DND-41 (cell line): ENCODE measurements at regions not wholly inside any gene's neighbourhood (a gene's known extent, or its start where the extent isn't known, plus 50 kb on each side); places are given as distances from the start of the nearest gene placed in this dataset.

Experiments used
- ATAC-seq: fragments of 200-7000 bp; cut with Tn5 transposase; 3 replicates; pipeline ENCODE4 v1.9.1; 2021; ENCODE audit warnings: low read depth; ENCODE audit not compliant: insufficient read depth
- DNase-seq: peaks from one replicate; pipeline ENCODE4 v3.0.0-alpha.2; 2020
- H2AFZ ChIP-seq: 2 replicates; pipeline ENCODE4 v1.6.0; 2012; ENCODE audit warnings: low read depth, low read length
- H3K27ac ChIP-seq: 2 replicates; pipeline ENCODE4 v1.5.1; 2012; ENCODE audit warnings: low read length, inconsistent platforms
- H3K27me3 ChIP-seq: fragments of 200-600 bp; sonication (generic); 2 replicates; pipeline ENCODE4 v1.6.0; 2012; ENCODE audit warnings: low read length, mild to moderate bottlenecking, inconsistent platforms; ENCODE audit not compliant: insufficient read depth, poor library complexity
- H3K36me3 ChIP-seq: 2 replicates; pipeline ENCODE4 v1.5.1; 2012; ENCODE audit warnings: low read length, inconsistent platforms; ENCODE audit not compliant: insufficient read depth
- H3K4me1 ChIP-seq: 2 replicates; pipeline ENCODE4 v1.5.1; 2012; ENCODE audit warnings: mild to moderate bottlenecking, low read length; ENCODE audit not compliant: insufficient read depth
- H3K4me2 ChIP-seq: 2 replicates; pipeline ENCODE4 v1.6.0; 2012; ENCODE audit warnings: mild to moderate bottlenecking, moderate library complexity, low read length, inconsistent platforms; ENCODE audit not compliant: insufficient read depth
- H3K4me3 ChIP-seq, 2 experiments: fragments of 200-600 bp in 1 of 2; shearing (Covaris generic) in 1 of 2; 2 replicates each; pipeline ENCODE4 v1.5.1; 2012 to 2016; ENCODE audit warnings: inconsistent platforms in 2 of 2, low read length in 2 of 2, mild to moderate bottlenecking in 2 of 2, low read depth in 1 of 2, moderate library complexity in 1 of 2
- H3K79me2 ChIP-seq: 2 replicates; pipeline ENCODE4 v1.6.0; 2012; ENCODE audit warnings: low read length, inconsistent platforms; ENCODE audit not compliant: insufficient read depth
- H3K9ac ChIP-seq: 2 replicates; pipeline ENCODE4 v1.6.0; 2012; ENCODE audit warnings: low read depth, mild to moderate bottlenecking, inconsistent platforms, low read length, moderate library complexity
- H3K9me3 ChIP-seq: 2 replicates; pipeline ENCODE4 v1.5.1; 2012; ENCODE audit warnings: low read length, moderate library complexity, mild to moderate bottlenecking, inconsistent platforms; ENCODE audit not compliant: insufficient read depth, severe bottlenecking
- H4K20me1 ChIP-seq: 2 replicates; pipeline ENCODE4 v1.6.0; 2012; ENCODE audit warnings: low read length; ENCODE audit not compliant: insufficient read depth
- CTCF ChIP-seq: IDR thresholded peaks from 2 replicates; pipeline ENCODE4 v1.5.1; 2012; ENCODE audit warnings: borderline replicate concordance, low read length, moderate library complexity, mild to moderate bottlenecking; ENCODE audit not compliant: poor library complexity, severe bottlenecking; ENCODE audit errors: extremely low read depth
- EZH2 ChIP-seq: IDR thresholded peaks from 3 replicates; pipeline ENCODE4 v1.6.1; 2012; ENCODE audit warnings: borderline replicate concordance, low read depth, mild to moderate bottlenecking, moderate library complexity, low read length, inconsistent platforms; ENCODE audit not compliant: severe bottlenecking

DNA sequence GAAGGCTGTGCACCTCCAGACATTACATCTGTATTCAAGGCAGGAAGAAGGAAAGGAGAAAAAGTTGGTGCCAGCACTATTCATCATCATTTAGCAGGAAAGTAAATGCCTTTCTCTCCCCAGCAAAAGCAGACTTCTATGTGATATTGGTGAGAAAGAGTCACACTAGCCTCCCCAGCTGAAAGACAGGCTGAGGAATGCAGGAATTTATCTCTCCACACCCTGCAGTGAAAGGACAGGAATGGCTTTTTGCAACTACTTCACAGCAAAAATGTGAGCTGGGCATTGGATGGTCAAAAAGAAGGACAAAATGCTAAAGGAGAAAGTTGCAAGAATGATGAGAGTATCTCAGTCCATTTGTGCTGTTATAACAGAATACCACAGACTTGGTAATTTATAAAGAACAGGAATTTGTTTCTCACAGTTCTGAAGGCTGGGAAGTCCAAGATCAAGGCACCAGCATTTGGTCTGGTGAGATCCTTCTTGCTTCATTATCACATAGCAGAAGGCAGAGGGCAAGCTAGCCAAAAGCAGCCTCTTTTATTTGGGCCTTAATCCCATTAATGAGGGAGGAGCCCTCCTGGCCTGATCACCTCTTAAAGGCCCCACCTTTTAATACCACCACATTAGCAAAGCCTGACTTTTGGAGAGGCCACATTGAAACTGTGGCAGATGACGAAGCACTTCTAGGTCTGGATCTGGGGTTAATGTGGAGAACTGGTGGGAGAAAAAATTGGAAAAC is 388.1 kb upstream of the SLC14A2 start:
- Histone ChIP-seq H3K9ac (no peak overlapping the region), H3K36me3 (no peaks in the 10 kb centered on the region), H3K4me3 (no peak overlapping the region), H3K9me3 (no peaks in the 10 kb centered on the region), H2AFZ (no peak overlapping the region), H3K4me1 (no peaks in the 10 kb centered on the region), H3K27ac (no peak overlapping the region), H3K27me3 (no peaks in the 10 kb centered on the region), H3K4me2 (no peak overlapping the region), H3K79me2 (no peaks in the 10 kb centered on the region), H4K20me1 (no peaks in the 10 kb centered on the region)
- TF ChIP-seq EZH2: no peak
- TF ChIP-seq CTCF: no peak
- ATAC-seq (no peak), DNase-seq (no peak)

- H3K79me2 ChIP-seq: no peaks in the 10 kb centered on the region
- H3K4me2 ChIP-seq: no peak overlapping the region
- no peaks in the 10 kb centered on the region for H3K9me3 ChIP-seq
- no peak overlapping the region for H3K27ac ChIP-seq
- no peaks in the 10 kb centered on the region for H3K36me3 ChIP-seq
- H3K27me3 ChIP-seq: no peaks in the 10 kb centered on the region
- TF ChIP-seq CTCF (no peak), EZH2 (no peak)
- no peak overlapping the region for H3K9ac ChIP-seq
- ATAC-seq (no peak), DNase-seq (no peak)
- no peaks in the 10 kb centered on the region for H3K4me1 ChIP-seq
- no peak overlapping the region for H3K4me3 ChIP-seq
- no peaks in the 10 kb centered on the region for H4K20me1 ChIP-seq
- no peak overlapping the region for H2AFZ ChIP-seq
Observed at GRCh38 chr18:45228796-45229388, 386.4 kb upstream of the SLC14A2 start.

- H3K4me3 ChIP-seq: no peak overlapping the region
- H2AFZ ChIP-seq: no peak overlapping the region
- DNase-seq (no peak), ATAC-seq (no peak)
- no peak overlapping the region for H3K9ac ChIP-seq
- TF ChIP-seq CTCF (no peak), EZH2 (no peak)
- no peaks in the 10 kb centered on the region for H3K27me3 ChIP-seq
- no peaks in the 10 kb centered on the region for H3K36me3 ChIP-seq
- H3K4me1 ChIP-seq: no peaks in the 10 kb centered on the region
- no peaks in the 10 kb centered on the region for H4K20me1 ChIP-seq
- no peak overlapping the region for H3K4me2 ChIP-seq
- H3K27ac ChIP-seq: no peak overlapping the region
- no peaks in the 10 kb centered on the region for H3K9me3 ChIP-seq
- H3K79me2 ChIP-seq: no peaks in the 10 kb centered on the region
Observed at GRCh38 chr18:45231617-45232016, 383.7 kb upstream of the SLC14A2 start.
